ENCODE measurements at regions not wholly inside any gene's neighbourhood (a gene's known extent, or its start where the extent isn't known, plus 50 kb on each side); places are given as distances from the start of the nearest gene placed in this dataset.

DNA sequence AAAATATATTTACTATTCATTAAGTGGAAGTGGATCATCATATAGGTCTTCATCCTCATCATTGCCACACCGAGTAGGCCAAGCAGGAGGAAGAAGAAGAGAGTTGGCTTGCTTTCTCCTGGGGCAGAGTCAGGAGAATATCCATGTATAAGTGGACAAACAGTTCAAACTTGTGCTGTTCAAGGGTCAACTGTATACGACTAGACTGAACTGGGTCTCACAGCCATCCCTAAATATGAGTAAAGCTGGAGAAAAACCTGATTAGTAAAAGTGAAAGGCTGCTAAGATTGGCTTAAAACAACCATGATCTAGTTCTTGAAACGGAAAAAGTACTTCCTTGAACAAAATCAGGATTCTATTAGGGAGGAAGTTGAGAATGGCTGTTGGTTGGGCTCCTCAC lies 276.7 kb upstream of the ADRA1B start:
- TF ChIP-seq, protein P1, sequence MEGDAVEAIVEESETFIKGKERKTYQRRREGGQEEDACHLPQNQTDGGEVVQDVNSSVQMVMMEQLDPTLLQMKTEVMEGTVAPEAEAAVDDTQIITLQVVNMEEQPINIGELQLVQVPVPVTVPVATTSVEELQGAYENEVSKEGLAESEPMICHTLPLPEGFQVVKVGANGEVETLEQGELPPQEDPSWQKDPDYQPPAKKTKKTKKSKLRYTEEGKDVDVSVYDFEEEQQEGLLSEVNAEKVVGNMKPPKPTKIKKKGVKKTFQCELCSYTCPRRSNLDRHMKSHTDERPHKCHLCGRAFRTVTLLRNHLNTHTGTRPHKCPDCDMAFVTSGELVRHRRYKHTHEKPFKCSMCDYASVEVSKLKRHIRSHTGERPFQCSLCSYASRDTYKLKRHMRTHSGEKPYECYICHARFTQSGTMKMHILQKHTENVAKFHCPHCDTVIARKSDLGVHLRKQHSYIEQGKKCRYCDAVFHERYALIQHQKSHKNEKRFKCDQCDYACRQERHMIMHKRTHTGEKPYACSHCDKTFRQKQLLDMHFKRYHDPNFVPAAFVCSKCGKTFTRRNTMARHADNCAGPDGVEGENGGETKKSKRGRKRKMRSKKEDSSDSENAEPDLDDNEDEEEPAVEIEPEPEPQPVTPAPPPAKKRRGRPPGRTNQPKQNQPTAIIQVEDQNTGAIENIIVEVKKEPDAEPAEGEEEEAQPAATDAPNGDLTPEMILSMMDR (IDR thresholded peaks at IDR 0.05; ENCODE audit: insufficient read depth, low read depth, low read length, missing control alignments): no peak
- no peak overlapping the region for H3K4me3 ChIP-seq (ENCODE audit: low read length)
- DNase-seq (ENCODE audit: low read depth): no peak

DNA sequence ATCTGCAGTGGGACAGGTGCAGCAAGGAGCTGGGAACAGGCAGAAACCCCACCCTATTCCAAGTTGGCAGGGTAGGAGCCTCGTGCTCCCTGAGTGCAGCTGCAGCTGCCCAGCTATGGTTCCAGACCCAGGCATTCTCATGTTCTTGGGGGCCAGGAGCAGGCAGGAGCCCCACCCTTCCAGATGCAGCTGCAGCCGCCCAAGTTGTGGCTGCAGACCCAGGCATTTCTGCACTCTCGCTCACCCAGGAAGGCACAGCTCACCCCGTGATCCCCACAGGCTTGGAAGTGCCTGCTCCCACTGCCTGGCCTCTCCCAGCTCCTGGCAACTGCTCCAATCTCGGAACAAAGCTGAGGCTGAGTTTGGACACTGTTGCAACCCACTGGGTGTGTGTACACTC lies 275.8 kb upstream of the ADRA1B start:
- TF ChIP-seq, protein P1 (IDR thresholded peaks at IDR 0.05; ENCODE audit: insufficient read depth, low read depth, low read length, missing control alignments): no peak

DNA sequence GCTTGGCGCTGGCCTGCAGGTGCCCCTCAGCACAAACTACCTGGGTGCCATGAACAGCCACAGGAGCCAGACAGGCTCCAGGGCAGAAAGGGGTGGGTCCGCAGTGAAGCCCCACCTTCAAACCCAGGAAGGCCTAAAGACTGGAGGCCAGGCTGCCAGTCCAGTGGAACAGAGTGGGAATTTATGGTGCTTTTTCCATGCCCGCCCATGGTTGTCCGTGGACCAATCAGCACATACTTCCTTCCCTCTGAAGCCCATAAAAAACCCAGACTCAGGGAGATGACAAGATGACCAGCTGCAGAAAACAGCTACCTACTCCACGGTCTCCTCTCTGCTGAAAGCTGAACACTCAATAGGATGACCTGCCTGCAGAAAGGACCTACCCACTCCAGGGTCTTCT lies 275.4 kb upstream of the ADRA1B start:
- DNase-seq (ENCODE audit: low read depth): no peak
- TF ChIP-seq, protein P1 (IDR thresholded peaks at IDR 0.05; ENCODE audit: insufficient read depth, low read depth, low read length, missing control alignments): no peak
- H3K4me3 ChIP-seq (ENCODE audit: low read length): no peak overlapping the region

More for the DNA sequence above, 275.8 kb upstream of the ADRA1B start:
- DNase-seq (ENCODE audit: low read depth): no peak
- H3K4me3 ChIP-seq (ENCODE audit: low read length): no peak overlapping the region

DNA sequence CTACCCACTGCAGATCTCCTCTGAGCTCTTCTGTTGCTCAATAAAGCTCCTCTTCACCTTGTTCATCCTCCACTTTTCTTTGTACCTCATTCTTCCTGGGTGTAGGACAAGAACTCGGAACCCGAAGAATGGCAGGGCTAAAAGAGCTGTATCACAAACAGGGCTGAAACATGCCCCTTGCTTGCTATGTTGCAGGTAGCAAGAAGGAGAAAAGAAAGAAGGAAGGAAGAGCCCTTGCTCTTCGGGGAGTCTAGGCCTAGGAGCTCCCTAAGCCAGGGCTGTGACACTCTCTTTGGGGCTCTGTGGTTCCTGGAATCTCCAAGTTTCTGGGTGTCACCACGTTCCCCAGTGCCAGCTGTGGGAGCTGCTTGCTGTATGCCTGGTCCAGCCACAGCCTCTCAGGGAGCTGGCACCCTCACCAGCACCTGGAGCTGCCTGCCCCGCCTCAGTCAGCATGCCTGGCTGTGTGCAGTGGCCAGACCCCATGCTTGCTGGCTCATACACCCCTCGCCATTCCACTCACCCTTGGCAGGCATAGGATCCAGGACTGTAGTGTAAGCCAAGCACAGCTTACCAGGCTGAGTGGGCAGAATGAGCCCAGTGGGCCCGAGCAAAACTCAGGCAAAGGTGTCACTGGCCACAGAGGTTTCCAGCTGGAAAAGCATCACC lies 274.8 kb upstream of the ADRA1B start:
- TF ChIP-seq, protein P1 (IDR thresholded peaks at IDR 0.05; ENCODE audit: insufficient read depth, low read depth, low read length, missing control alignments): no peak
- H3K4me3 ChIP-seq (ENCODE audit: low read length): no peak overlapping the region
- DNase-seq (ENCODE audit: low read depth): no peak

DNA sequence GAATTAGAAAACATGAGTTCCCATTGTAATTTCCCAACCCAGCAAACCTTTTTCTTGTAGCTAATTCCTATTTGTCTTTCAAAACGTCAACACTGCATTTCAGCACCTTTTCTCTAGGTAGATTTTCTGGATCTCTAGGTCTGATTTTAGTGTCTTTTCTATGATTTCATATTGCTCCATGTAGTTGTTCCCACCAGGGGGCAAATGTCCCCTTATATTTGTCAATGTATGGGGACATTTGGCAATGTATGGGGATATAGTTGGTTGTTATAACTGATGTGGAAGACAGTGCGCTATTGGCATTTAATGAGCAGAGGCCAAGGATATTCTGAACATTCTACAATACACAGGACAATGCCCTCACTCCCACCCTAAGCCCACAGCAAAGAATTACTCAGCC lies 273.9 kb upstream of the ADRA1B start:
- H3K4me3 ChIP-seq (ENCODE audit: low read length): no peak overlapping the region
- TF ChIP-seq, protein P1 (IDR thresholded peaks at IDR 0.05; ENCODE audit: insufficient read depth, low read depth, low read length, missing control alignments): no peak
- no peak for DNase-seq (ENCODE audit: low read depth)

DNA sequence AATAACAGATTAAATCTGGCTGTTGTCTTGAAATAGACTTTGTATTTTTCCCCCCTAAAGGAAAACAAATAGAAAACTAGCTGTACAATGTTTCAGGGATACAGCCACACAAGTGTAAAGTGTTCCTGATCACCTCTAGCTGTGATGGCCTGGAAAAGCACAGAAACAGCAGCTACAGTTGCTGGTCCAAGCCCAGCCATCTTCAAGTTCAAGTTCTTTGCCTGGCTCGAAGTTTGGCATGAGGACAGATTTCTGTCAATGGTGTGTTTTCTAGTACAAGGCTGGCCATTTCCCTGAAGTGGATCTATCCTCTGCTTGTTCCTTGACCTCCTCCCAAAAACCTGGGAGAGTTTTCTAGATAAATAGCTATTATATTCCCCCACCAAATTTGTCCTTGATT lies 272.2 kb upstream of the ADRA1B start:
- no peak overlapping the region for H3K4me3 ChIP-seq (ENCODE audit: low read length)
- TF ChIP-seq, protein P1 (IDR thresholded peaks at IDR 0.05; ENCODE audit: insufficient read depth, low read depth, low read length, missing control alignments): no peak
- no peak for DNase-seq (ENCODE audit: low read depth)

DNA sequence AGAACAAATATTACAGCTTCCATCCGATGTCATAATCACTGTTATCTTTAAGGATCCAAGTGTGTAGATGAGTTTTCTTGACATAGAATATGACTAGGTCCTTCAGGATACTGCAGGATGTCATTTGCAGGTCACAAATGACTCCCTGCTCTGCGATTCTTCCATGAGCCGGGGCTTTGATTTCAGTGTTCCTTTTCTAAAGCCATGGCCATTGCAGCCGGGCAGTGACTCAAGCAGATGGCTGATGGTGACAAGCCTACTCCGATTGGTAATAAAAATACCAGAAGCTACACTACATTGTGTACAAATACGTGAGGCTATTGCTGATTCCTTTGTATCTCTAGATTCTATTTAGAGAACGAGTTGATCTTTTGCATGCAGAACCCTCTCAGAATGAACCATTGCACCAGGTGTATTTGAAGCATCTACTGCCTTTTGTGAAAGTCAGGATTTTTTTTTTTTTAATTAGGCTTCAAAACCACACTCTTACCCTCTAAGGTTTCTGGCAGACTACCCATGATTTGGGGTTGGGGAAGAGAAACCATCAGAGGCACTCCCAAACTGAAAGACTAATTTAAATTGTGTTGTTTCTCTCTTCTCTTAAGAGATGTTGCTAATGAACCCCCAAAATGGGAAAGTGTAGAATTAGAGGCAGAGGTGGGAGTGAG lies 271.0 kb upstream of the ADRA1B start:
- no peak overlapping the region for H3K4me3 ChIP-seq (ENCODE audit: low read length)
- DNase-seq (ENCODE audit: low read depth): no peak
- TF ChIP-seq, protein P1 (IDR thresholded peaks at IDR 0.05; ENCODE audit: insufficient read depth, low read depth, low read length, missing control alignments): no peak
